ENCODE measurements at regions not wholly inside any gene's neighbourhood (a gene's known extent, or its start where the extent isn't known, plus 50 kb on each side); places are given as distances from the start of the nearest gene placed in this dataset.

DNA sequence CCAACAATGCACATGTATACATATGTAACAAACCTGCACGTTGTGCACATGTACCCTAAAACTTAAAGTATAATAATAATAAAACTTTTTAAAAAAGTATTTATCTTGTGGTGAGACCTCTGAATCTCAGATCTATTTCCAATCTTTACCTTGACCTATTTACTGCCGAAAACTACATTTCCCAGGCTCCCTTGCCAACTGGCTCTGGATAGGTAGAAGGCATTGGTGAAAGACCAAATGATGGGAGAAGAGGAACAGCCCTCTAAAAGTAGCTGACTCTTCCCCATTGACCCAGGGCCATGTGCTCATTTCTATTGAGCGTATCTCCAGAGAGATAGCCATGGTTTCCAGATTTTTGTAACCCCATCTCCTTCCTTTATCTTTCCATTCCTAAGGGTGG, 247.4 kb downstream of the GPAM start:
- DNase-seq (ENCODE audit: low read depth, low spot score): no peak
- H3K9me3 Mint-ChIP-seq: no peaks in the 10 kb centered on the region
- H3K4me3 Mint-ChIP-seq: no peak overlapping the region
- TF ChIP-seq, protein P1, sequence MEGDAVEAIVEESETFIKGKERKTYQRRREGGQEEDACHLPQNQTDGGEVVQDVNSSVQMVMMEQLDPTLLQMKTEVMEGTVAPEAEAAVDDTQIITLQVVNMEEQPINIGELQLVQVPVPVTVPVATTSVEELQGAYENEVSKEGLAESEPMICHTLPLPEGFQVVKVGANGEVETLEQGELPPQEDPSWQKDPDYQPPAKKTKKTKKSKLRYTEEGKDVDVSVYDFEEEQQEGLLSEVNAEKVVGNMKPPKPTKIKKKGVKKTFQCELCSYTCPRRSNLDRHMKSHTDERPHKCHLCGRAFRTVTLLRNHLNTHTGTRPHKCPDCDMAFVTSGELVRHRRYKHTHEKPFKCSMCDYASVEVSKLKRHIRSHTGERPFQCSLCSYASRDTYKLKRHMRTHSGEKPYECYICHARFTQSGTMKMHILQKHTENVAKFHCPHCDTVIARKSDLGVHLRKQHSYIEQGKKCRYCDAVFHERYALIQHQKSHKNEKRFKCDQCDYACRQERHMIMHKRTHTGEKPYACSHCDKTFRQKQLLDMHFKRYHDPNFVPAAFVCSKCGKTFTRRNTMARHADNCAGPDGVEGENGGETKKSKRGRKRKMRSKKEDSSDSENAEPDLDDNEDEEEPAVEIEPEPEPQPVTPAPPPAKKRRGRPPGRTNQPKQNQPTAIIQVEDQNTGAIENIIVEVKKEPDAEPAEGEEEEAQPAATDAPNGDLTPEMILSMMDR (conservative IDR thresholded peaks at IDR 0.05): no peak
- no peaks in the 10 kb centered on the region for H3K27me3 Mint-ChIP-seq (ENCODE audit: low read depth)
- H3K27ac Mint-ChIP-seq (ENCODE audit: unreplicated experiment): no peak overlapping the region
- H3K36me3 Mint-ChIP-seq (ENCODE audit: low read depth): no peaks in the 10 kb centered on the region
- H3K4me1 Mint-ChIP-seq: no peaks in the 10 kb centered on the region

DNA sequence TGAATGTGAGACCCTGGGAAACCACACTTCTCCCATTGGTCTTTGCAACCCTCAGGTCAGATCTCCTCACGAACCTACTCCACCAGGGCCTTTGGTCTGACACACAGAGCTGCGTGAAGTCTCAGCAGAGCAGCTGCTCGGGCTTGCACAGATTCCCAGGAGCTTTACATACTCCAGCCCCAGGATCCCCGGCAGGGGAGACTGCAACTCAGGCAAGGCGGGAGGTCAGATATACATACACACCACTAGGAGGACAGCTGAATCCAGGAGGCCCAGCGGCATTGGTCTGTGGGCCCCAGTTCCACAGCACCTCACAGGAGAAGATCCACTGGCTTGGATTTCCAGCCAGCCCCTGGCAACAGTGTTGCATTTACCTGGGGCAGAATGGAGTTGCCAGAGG, 239.2 kb downstream of the GPAM start:
- TF ChIP-seq, protein P1 (conservative IDR thresholded peaks at IDR 0.05): no peak
- Mint-ChIP-seq H3K4me1 (no peaks in the 10 kb centered on the region), H3K27me3 (ENCODE audit: low read depth) (no peaks in the 10 kb centered on the region), H3K9me3 (peaks cover 7% of the 10 kb centered on the region), H3K27ac (ENCODE audit: unreplicated experiment) (no peak overlapping the region), H3K36me3 (ENCODE audit: low read depth) (no peaks in the 10 kb centered on the region), H3K4me3 (no peak overlapping the region)
- no peak for DNase-seq (ENCODE audit: low read depth, low spot score)

DNA sequence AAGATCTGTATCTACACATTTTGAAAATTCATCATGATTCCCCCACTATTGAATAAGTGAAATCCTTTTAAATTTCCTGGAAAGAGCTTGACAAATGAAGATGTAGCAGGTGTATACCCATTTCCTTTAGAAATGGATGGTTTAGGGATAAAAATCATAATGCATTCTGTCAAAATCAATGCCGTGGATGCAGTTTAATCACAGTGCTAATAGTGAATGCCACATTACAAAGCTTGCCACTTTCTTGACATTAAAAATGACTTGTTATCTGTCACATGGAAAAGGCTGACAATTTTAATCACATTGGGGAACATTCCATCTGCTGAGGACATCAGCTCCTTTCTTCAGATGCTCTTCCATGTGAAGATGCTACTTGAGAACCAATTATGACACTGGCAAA, 229.6 kb downstream of the GPAM start:
- H3K27me3 Mint-ChIP-seq (ENCODE audit: low read depth): peaks cover 19% of the 10 kb centered on the region
- no peak overlapping the region for H3K27ac Mint-ChIP-seq (ENCODE audit: unreplicated experiment)
- H3K9me3 Mint-ChIP-seq: peaks cover 7% of the 10 kb centered on the region

DNA sequence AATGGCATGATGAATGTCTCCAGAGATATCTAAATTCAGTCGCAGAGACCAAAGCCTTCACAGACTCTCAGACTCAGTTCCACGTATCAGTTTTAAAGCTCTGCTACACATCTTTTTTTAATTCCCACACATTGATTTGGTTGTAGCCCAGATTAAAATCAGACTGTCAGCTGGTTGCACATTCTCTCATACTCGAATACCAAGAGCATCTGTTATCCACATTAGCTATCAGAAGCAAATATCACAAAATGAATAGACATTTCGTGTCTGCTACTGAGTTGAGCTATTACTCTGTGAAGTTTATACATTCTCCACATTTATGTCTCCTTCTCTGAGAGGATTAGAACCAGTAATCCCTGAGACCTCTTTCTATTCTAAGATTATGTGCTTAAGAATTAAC, 229.2 kb downstream of the GPAM start:
- Mint-ChIP-seq H3K4me3 (no peak overlapping the region), H3K9me3 (peaks cover 7% of the 10 kb centered on the region), H3K4me1 (peaks cover 4% of the 10 kb centered on the region), H3K27ac (ENCODE audit: unreplicated experiment) (no peak overlapping the region), H3K36me3 (ENCODE audit: low read depth) (peaks cover 6% of the 10 kb centered on the region), H3K27me3 (ENCODE audit: low read depth) (peaks cover 22% of the 10 kb centered on the region)
- no peak for DNase-seq (ENCODE audit: low read depth, low spot score)
- TF ChIP-seq, protein P1 (conservative IDR thresholded peaks at IDR 0.05): no peak

More for the DNA sequence above, 229.6 kb downstream of the GPAM start:
- H3K4me1 Mint-ChIP-seq: peaks cover 4% of the 10 kb centered on the region
- DNase-seq (ENCODE audit: low read depth, low spot score): no peak
- TF ChIP-seq, protein P1 (conservative IDR thresholded peaks at IDR 0.05): no peak
- H3K4me3 Mint-ChIP-seq: no peak overlapping the region
- peaks cover 6% of the 10 kb centered on the region for H3K36me3 Mint-ChIP-seq (ENCODE audit: low read depth)

DNA sequence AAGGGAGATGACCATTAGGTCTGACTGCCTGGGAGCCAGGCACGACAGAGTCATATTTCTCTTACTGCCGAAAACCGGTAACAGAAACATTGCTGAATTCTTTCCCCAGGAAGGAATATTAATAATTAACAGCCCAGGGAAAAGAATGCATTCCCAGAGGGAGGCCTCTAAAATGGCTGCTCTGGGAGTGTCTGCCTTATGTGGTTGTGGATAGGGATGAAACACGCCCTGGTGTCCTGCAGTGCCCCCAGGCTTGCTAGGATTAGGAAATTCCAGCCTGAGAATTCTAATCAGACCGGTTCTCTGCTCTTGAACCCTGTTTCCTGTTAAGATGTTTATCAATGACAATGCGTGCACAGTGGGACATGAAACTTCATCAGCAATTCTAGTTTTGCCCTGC, 226.7 kb downstream of the GPAM start:
- Mint-ChIP-seq H3K9me3 (peaks cover 7% of the 10 kb centered on the region), H3K4me1 (peaks cover 4% of the 10 kb centered on the region), H3K4me3 (no peak overlapping the region), H3K27me3 (ENCODE audit: low read depth) (peaks cover 27% of the 10 kb centered on the region), H3K36me3 (ENCODE audit: low read depth) (peaks cover 6% of the 10 kb centered on the region), H3K27ac (ENCODE audit: unreplicated experiment) (no peak overlapping the region)
- TF ChIP-seq, protein P1 (conservative IDR thresholded peaks at IDR 0.05): no peak
- no peak for DNase-seq (ENCODE audit: low read depth, low spot score)

DNA sequence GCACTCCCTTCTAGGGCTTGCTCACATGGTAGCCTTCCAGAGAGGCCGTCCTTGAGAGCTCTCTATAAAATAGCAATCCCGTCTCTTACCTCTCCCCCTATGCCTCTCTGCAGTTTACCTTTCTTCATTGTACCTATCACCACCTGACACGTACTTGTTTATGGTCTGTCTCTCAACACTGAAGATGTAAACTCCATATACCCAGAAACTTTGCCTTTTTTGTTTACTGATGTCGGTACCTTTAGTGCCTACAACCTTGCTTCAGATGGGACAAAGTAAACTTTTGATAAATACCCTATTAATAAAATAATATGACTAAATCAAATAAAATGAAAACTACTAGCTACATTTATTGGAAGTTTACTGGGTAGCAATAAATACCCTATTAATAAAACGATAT, 220.6 kb downstream of the GPAM start:
- Mint-ChIP-seq H3K4me1 (peaks cover 8% of the 10 kb centered on the region), H3K27ac (ENCODE audit: unreplicated experiment) (no peak overlapping the region), H3K4me3 (no peak overlapping the region), H3K9me3 (peaks cover 11% of the 10 kb centered on the region), H3K27me3 (ENCODE audit: low read depth) (peaks cover 35% of the 10 kb centered on the region), H3K36me3 (ENCODE audit: low read depth) (no peaks in the 10 kb centered on the region)
- DNase-seq (ENCODE audit: low read depth, low spot score): no peak
- TF ChIP-seq, protein P1 (conservative IDR thresholded peaks at IDR 0.05): no peak

Measured in neural crest cell (in vitro differentiated cells).